Stimulated activated CD8-positive, alpha-beta memory T cell treated with anti-CD3 and anti-CD28 coated beads, Interleukin-7, amount 100 ng/mL, for 24 hours (primary cell): ENCODE measurements at regions not wholly inside any gene's neighbourhood (a gene's known extent, or its start where the extent isn't known, plus 50 kb on each side); places are given as distances from the start of the nearest gene placed in this dataset.
"Not testable (repeated sequence)": the region's sequence is repeated elsewhere in the genome, so short reads cannot be mapped to it uniquely, and the experiment has no call there.

Experiments used
- DNase-seq: peaks from one replicate; pipeline ENCODE4 v3.0.0-alpha.2; 2020; ENCODE audit warnings: low read depth

GRCh38 chr15:30030345-30030744 lies 52.4 kb upstream of the GOLGA8J start:
- no peak for DNase-seq

DNA sequence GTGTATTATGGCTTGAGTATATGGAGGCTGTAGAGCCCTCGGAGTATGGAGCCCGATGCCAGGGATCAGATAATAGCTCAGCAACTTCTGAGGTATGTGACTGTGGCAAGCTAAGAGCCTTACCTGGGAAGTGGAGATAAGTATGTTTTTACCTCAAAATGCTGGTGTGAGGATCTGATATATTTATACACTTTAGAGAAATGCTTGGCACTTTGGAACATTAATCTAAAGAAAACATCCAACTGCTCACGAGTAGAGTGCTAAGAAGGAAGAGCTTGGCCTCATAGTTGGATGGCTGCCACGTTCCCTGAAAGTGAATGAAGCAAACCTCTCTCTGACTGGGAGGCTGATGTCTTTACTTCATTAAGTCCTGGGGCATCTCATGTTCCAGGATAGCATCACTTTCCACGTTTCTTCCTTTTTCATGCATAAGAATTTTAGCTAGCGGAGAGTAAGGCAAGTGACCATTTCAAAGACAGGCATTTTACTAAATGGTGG lies 58.9 kb upstream of the GOLGA8J start:
- no peak for DNase-seq

- DNase-seq, result no peak
These were observed 72.0 kb upstream of the GOLGA8J start for GRCh38 chr15:30010746-30011145.

- no peak for DNase-seq
These were observed 74.6 kb upstream of the GOLGA8J start for GRCh38 chr15:30008156-30008555.

- DNase-seq, result no peak
These were observed 81.2 kb upstream of the GOLGA8J start for GRCh38 chr15:30001602-30002001.

GRCh38 chr15:29998033-29998432 lies 84.7 kb upstream of the GOLGA8J start:
- no peak for DNase-seq

DNA sequence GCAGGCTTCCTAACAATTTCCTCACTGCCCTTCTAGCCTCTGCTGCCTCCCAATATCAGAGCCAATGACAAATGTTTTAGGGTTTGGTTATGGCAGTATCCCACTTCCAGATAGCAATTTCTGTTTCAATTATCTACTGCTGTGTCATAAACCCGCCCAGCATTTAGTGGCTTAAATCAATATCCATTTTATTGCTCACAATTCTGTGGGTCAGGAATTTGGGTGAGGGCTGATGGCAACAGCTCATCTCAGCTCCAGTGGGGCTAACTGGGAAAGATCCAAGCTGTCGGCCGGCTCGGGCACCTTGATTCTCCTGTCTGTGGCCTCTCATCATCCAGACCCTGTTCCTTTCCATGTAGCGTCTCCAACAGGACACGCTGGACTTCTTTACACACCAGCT lies 85.3 kb upstream of the GOLGA8J start:
- no peak for DNase-seq

DNA sequence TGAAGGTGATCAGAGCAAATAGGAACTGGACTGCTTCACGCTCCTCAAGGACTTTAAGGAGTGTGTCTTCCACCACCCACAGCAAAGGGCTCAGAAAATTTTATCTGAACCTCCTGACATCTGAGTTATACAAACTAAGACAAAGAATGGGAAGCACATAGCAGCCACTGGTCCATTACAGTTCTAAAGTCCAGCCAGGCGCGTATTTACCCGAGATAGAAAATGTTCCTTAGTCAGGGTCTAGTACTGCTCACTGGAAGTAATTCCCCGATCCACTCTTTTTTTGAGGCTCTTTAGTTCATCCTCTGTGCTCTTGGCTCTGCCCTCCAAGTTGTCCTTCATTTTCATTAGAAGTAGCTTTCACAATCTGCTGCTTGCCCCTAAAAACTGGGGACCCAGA lies 88.5 kb upstream of the GOLGA8J start:
- DNase-seq, result no peak

GRCh38 chr15:29990954-29991353 lies 91.8 kb upstream of the GOLGA8J start:
- DNase-seq, result no peak

DNA sequence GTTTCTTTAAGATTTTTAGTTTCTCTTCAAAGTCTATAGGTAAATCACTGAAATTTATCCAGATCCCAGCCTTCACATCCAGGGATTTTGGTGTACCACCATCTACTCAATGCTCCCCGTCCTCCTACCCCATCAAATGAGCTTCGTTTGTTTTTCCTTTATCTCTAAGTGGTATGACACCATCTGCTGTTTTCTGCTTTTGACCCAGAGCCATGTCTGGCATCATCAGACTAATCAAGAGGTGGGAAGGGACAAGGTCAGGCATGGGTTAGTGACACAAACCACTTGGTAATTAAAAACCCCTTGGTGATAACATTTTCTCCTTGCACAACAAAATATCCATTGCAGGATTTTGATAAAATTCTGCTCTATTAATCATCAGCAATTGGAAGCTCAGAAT lies 92.7 kb upstream of the GOLGA8J start:
- DNase-seq, result no peak

DNA sequence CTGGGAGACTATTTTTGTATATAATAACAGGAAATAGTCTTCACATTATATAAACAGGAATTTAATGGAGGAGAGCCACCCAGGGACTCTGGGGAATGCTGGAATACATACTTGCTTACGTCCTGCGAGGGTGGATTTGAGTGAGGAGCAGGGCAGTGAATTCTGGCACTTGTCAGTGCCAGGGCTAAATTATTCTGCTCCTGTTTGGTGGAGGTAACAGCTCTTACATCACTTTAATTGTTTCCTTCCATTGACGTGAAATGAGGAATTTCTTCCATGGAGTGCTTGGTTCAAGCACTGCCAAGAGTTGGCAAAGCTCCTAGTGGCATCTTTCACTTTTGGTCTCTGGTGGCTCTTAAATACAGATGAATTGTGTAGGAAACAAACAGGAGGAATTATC lies 94.1 kb upstream of the GOLGA8J start:
- no peak for DNase-seq

DNA sequence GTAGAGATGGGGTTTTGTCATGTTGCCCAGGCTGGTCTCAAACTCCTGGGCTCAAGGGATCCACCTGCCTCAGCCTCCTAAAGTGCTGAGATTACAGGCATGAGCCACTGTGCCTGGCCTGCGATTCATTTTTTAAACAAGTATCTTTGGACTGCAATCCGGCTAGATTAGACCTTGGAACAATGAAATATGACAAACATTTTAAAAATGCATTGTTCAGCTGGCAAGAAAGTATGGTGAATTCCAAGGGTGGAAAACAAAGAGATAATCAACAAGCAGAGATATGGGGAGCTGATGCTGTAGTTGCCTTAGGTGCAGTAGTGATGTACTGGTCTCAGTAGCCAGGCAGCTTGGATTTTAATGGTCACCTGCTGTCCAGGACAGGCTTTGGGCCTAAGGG lies 95.8 kb upstream of the GOLGA8J start:
- DNase-seq, result no peak

DNA sequence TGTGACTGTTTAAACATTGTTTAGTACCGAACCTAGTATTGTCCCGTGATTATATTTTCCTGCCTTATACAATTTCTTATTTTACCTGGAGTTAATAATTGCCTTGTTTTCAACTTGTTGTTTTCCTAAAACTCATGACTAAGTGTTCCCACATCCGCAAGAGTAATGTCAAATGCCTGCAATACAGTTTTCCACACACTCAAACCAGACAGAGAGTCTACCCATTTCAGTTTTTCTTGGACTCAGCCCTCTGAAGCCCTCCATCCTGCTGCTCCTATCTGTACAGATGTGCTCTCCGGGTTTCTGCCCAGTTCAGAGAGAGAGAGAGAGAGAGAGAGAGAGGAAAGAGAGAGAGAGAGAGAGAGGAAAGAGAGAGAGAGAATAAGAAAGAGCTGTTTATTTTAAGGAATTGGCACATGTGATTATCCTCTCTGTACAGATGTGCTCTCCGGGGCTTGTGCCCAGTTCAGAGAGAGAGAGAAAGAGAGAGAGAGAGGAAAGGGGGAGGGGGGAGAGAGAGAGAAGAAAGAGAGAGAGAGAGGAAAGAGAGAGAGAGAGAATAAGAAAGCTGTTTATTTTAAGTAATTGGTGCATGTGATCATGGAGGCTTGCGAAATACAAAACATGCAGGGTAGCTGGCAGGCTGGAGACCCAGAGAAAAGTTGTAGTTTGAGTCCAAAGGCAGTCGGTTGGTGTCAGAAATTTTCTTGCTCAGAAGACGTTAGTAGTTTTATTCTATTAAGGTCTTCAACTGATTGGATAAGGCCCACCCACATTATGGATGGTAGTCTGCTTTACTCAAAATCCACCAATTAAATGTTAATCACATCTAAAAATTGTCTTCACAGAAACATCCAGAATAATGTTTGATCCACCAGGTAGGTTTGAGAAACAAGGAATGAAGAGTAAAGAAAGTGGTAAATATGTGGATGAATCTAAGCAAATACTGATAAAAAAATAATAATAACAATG lies 104.1 kb upstream of the GOLGA8J start:
- no peak for DNase-seq

DNA sequence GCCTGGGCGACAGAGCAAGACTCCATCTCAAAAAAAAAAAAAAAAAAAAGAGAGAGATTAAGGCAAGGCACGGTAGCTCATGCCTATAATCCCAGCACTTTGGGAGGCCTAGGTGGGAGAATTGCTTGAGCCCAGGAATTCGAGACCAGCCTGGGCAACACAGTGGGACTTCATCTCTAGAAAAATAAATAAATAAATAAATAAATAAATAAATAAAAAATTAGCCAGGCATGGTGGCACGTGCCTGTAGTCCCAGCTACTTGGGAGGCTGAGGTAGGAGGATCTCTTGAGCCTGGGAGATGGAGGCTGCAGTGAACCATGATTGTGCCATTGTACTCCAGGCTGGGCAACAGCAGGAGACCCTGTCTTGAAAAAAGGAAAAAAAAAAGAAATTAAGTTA lies 108.7 kb upstream of the GOLGA8J start:
- DNase-seq, result not testable (repeated sequence)

GRCh38 chr15:29972051-29972450 lies 110.7 kb upstream of the GOLGA8J start:
- DNase-seq, result no peak

GRCh38 chr15:29970402-29970695 lies 112.4 kb upstream of the GOLGA8J start:
- DNase-seq, result no peak

DNA sequence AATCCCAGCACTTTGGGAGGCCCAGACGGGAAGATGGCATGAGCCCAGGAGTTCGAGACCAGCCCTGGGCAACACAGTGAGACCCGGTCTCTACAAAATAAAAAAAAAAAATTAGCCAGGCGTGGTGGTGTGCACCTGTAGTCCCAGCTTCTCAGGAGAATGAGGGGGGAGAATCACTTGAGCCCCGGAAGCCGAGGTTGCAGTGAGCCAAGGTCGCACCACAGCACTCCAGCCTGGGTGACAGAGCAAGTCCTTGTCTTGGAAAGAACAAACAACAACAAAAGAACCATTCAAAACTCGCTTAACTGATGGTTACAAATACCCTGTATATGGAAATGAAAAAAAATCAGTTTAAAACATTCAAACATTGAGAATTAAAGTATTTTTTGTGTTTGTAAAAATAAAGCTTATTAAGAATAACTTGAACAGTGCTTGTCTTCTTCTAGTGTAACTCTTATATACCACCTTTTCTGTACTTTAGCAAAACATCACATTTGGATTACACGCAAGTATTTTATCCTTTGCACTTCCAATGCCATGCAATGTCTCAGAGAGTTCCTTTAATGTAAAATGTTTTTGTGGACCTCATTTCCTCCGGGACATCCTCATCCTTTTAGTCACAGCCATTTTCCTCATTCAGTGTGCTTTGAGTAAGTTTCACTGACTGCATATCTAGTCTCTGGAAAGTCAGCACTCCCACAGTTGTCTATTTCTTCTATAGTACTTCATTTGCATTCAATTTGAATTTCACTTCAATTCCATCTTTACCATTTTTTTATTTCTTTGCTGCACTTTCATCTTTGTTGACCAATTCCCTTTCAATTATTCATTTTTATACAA lies 113.0 kb upstream of the GOLGA8J start:
- no peak for DNase-seq

GRCh38 chr15:29968895-29969561 lies 113.7 kb upstream of the GOLGA8J start:
- DNase-seq, result no peak

- no peak for DNase-seq
These were observed 114.5 kb upstream of the GOLGA8J start for GRCh38 chr15:29968099-29968894.

DNA sequence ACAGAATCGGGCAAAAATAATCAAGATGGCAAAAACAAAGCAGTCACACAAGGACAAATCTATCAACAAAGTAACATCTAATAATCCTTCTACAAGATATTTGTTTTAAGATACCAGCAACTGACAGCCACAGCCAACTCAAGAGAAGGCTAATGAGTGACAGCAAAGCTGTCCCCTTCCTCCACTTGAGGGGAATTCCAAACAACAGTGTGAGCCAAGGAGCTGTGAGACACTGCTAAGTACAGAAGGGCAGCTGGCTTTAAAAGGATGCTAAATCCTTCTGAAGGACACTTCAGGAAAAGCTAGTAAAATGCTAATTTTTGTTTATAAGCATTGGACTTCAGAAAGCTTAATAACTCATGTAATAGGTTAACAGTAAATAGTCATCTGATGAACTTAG lies 120.3 kb upstream of the GOLGA8J start:
- DNase-seq, result no peak

- DNase-seq, result no peak
These were observed 123.2 kb upstream of the GOLGA8J start for GRCh38 chr15:29959384-29960137.
